HCT116 (cell line): ENCODE measurements at regions not wholly inside any gene's neighbourhood (a gene's known extent, or its start where the extent isn't known, plus 50 kb on each side); places are given as distances from the start of the nearest gene placed in this dataset.

Experiments
- ATAC-seq: fragments of 200-7000 bp; cut with Tn5 transposase; 2 replicates; pipeline ENCODE4 v1.9.1; 2020; ENCODE audit warnings: mild to moderate bottlenecking, moderate library complexity
- BruUV-seq: library from RNA; stranded (reverse); fragments of 400-500 nt; replicated peaks from 2 replicates; lab custom pipeline; 2021; lab: Mats Ljungman, UMichigan
- CTCF ChIA-PET: fragments of 300-600 bp; sonication (Branson Sonifier 250); formaldehyde crosslinking; loops from one replicate; lab custom pipeline; 2021; ENCODE audit warnings: antibody characterized with exemption; lab: Charles Lee
- POLR2A ChIA-PET: fragments of 300-600, 350-600 bp; sonication (Branson Sonifier 250); formaldehyde crosslinking; loops from one replicate; lab custom pipeline; 2021; ENCODE audit warnings: antibody characterized with exemption; lab: Charles Lee
- RAD21 ChIA-PET, 2 experiments: fragments of 300-600 bp; sonication (Branson Sonifier 250); formaldehyde crosslinking; loops; one replicate each; lab custom pipeline; 2023; ENCODE audit warnings: low total read pairs in 2 of 2; ENCODE audit not compliant: uncharacterized antibody in 2 of 2, unreplicated experiment in 2 of 2, low non-redundant PET in 1 of 2; lab: Charles Lee
- DNase-seq: peaks from one replicate; pipeline ENCODE4 v3.0.0-alpha.2; 2010; ENCODE audit warnings: low read depth, low spot score
- H2AFZ ChIP-seq: fragments of 200-600 bp; shearing (Covaris generic), sonication (generic); 2 replicates; pipeline ENCODE4 v1.6.1; 2017; ENCODE audit warnings: low read depth, mixed run types, mixed read lengths, antibody characterized with exemption, low read length; ENCODE audit not compliant: poor library complexity, severe bottlenecking
- H3K27ac ChIP-seq: 2 replicates; pipeline ENCODE4 v1.5.1; 2012; ENCODE audit warnings: low read depth, low read length
- H3K27me3 ChIP-seq: fragments of 200-600 bp; sonication (generic); 2 replicates; pipeline ENCODE4 v1.6.1; 2016; ENCODE audit warnings: mixed run types, low read length, mixed read lengths; ENCODE audit not compliant: insufficient read depth
- H3K36me3 ChIP-seq, 2 experiments: fragments of 200-500 bp in 1 of 2; fragments of 200-600 bp in 1 of 2; sonication (Bioruptor generic) in 1 of 2; sonication (generic) in 1 of 2; 2 replicates each; pipeline versions ENCODE4 v1.5.1 to v1.6.1; 2014 to 2016; ENCODE audit warnings: low read length in 2 of 2, inconsistent platforms in 1 of 2, mixed read lengths in 1 of 2, mixed run types in 1 of 2; ENCODE audit not compliant: insufficient read depth in 2 of 2, control insufficient read depth in 1 of 2
- H3K4me1 ChIP-seq, 2 experiments: fragments of 200-600 bp in 1 of 2; sonication (generic) in 1 of 2; 2 replicates each; pipeline versions ENCODE4 v1.5.1 to v1.6.1; 2012 to 2017; ENCODE audit warnings: low read length in 2 of 2, inconsistent platforms in 1 of 2, mild to moderate bottlenecking in 1 of 2, mixed read lengths in 1 of 2, mixed run types in 1 of 2, moderate library complexity in 1 of 2; ENCODE audit not compliant: insufficient read depth in 2 of 2, control insufficient read depth in 1 of 2
- H3K4me2 ChIP-seq: fragments of 200-600 bp; sonication (generic); 2 replicates; pipeline ENCODE4 v1.6.1; 2017; ENCODE audit warnings: mixed run types, low read length, mixed read lengths
- H3K4me3 ChIP-seq, 2 experiments: fragments of 200-600 bp in 1 of 2; sonication (generic) in 1 of 2; replicated peaks in 1 of 2; 2 replicates each; pipeline ENCODE4 v1.5.1; 2011 to 2016; ENCODE audit warnings: low read length in 2 of 2, control low read depth in 1 of 2, low read depth in 1 of 2, mild to moderate bottlenecking in 1 of 2, mixed read lengths in 1 of 2, mixed run types in 1 of 2
- H3K79me2 ChIP-seq: fragments of 200-600 bp; sonication (generic); 2 replicates; pipeline ENCODE4 v1.6.1; 2017; ENCODE audit warnings: mild to moderate bottlenecking, mixed run types, low read length, moderate library complexity, mixed read lengths; ENCODE audit not compliant: insufficient read depth
- H3K9ac ChIP-seq: fragments of 200-600 bp; sonication (generic); 2 replicates; pipeline ENCODE4 v1.6.1; 2016; ENCODE audit warnings: low read length, mixed read lengths
- H3K9me2 ChIP-seq: fragments of 200-600 bp; sonication (generic), shearing (Covaris generic); 2 replicates; pipeline ENCODE4 v1.6.1; 2017; ENCODE audit warnings: mixed run types, mild to moderate bottlenecking, moderate library complexity; ENCODE audit not compliant: insufficient read depth
- H3K9me3 ChIP-seq, 2 experiments: fragments of 200-500 bp in 1 of 2; fragments of 200-600 bp in 1 of 2; sonication (Bioruptor generic) in 1 of 2; sonication (generic) in 1 of 2; 2 replicates each; pipeline ENCODE4 v1.6.1; 2014 to 2017; ENCODE audit warnings: low read length in 2 of 2, mixed read lengths in 2 of 2, inconsistent platforms in 1 of 2, low read depth in 1 of 2, mild to moderate bottlenecking in 1 of 2, mixed run types in 1 of 2, moderate library complexity in 1 of 2; ENCODE audit not compliant: control insufficient read depth in 1 of 2, insufficient read depth in 1 of 2
- H4K20me1 ChIP-seq: fragments of 200-600 bp; sonication (generic), shearing (Covaris generic); 2 replicates; pipeline ENCODE4 v1.6.1; 2017; ENCODE audit warnings: mixed run types, mild to moderate bottlenecking, moderate library complexity; ENCODE audit not compliant: insufficient read depth
- POLR2A ChIP-seq: IDR thresholded peaks from 2 replicates; pipeline ENCODE4 v1.7.0; 2011; ENCODE audit warnings: borderline replicate concordance; ENCODE audit not compliant: insufficient read depth, insufficient read length; ENCODE audit errors: extremely low read depth
- SRF ChIP-seq: IDR thresholded peaks from 2 replicates; pipeline ENCODE4 v1.6.1; 2012; ENCODE audit warnings: low read depth
- intact Hi-C: fragments of 100-400 bp; cut with micrococcal nuclease; formaldehyde crosslinking; loops from 2 replicates; pipeline ENCODE4 v1.10.0; 2022
- TF ChIP-seq, protein P1 (sequence below): IDR thresholded peaks from 2 replicates; pipeline ENCODE4 v1.6.1; 2012; ENCODE audit warnings: low read depth

DNA sequence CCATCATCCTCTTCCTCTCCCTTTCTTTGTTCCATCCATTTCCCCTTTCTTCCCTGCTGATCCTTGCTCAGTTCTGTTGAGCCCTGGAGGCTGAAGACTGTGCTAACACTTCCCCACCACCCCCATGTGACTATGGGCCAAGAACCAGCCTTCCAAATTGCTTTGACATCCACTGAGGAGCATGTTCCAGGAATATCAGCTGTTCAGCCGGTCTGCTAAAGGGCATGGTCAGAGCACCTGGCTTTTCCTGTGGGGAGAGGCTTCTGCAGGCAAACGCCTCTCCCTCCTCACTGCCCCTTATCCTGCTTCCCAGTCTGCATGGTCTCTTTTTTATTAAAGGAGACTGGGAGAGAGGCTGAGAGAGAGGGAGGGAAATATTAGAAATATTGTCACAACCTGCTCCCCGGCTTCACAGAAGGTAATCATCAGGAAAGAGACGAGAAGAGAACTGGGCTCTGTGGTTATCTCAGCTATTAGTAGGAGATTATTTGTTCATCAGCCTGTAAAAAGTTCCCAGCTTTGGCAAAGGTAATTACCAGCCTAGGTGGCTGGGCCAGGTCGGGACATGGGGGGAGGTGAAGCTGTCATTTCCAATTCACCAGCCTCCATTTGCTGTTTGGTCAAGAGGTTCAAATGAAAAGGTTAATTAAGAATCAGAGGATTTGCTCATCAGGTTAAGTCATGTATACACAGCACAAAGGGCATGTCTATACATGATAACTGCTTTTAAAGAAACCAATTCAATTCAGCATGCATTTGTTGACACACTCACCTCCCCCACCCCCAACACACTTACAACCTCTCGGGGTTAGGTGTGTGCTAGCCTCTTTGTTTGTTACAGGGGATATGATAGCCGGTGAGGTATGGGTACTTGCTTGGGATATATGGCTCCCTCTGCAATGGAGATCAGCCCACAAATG lies 83.7 kb upstream of the CRHR1 start:
- intact Hi-C loops, result no loop called here
- Histone ChIP-seq H3K9me2 (no peaks in the 10 kb centered on the region), H3K27ac (no peak overlapping the region), H2AFZ (no peak overlapping the region), H3K79me2 (no peaks in the 10 kb centered on the region), H3K9ac (no peak overlapping the region), H4K20me1 (no peaks in the 10 kb centered on the region), H3K9me3 (no peaks in the 10 kb centered on the region), H3K4me1 (peaks cover 12 to 27% of the 10 kb centered on the region in 2 experiments), H3K4me3 (no peak overlapping the region), H3K36me3 (no peaks in the 10 kb centered on the region), H3K4me2 (no peak overlapping the region), H3K27me3 (peaks cover 52% of the 10 kb centered on the region)
- no TSS peak for BruUV-seq
- ATAC-seq, result no peak
- CTCF ChIA-PET, result no interaction called here
- no peak for DNase-seq
- POLR2A ChIA-PET, result no interaction called here
- no peak for TF ChIP-seq SRF
- RAD21 ChIA-PET, result no interaction called here

DNA sequence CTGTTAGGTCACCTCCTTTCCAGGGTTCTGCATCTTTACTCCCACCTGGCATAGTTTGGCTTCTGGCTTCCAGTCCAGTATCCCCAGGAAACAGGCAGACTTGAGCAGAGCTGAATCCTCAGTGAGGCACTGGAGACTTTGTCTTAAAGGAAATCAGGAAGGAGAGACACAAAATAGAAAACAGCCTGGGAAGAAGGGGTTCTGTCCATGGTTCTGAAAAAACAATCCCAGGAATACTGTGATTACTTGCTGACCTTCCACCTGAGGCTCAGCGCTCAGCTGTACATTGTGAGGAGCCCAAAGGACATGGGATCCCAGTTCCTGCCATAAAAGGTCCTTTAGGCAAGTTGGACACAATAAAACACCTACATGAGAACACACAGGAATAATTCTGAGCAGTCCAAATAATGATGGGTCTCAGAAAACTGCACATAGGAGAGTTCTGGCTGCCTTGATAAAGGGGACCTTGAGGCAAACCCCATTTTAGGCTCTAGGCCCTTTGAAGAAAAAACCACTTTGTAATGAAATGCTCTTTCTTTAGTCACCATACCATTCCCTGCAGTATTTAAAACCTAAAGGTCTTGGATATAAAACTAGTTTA lies 81.4 kb upstream of the CRHR1 start:
- Histone ChIP-seq H2AFZ (no peak overlapping the region), H4K20me1 (no peaks in the 10 kb centered on the region), H3K4me3 (no peak overlapping the region), H3K79me2 (no peaks in the 10 kb centered on the region), H3K9me2 (no peaks in the 10 kb centered on the region), H3K9ac (no peak overlapping the region), H3K27me3 (peaks cover 35% of the 10 kb centered on the region), H3K27ac (no peak overlapping the region), H3K4me1 (peaks cover 24 to 43% of the 10 kb centered on the region in 2 experiments), H3K36me3 (no peaks in the 10 kb centered on the region), H3K9me3 (no peaks in the 10 kb centered on the region)
- ChIA-PET POLR2A (no interaction called here), CTCF (no interaction called here), RAD21 (no interaction called here)
- DNase-seq, result no peak
- no TSS peak for BruUV-seq
- TF ChIP-seq, protein P1, sequence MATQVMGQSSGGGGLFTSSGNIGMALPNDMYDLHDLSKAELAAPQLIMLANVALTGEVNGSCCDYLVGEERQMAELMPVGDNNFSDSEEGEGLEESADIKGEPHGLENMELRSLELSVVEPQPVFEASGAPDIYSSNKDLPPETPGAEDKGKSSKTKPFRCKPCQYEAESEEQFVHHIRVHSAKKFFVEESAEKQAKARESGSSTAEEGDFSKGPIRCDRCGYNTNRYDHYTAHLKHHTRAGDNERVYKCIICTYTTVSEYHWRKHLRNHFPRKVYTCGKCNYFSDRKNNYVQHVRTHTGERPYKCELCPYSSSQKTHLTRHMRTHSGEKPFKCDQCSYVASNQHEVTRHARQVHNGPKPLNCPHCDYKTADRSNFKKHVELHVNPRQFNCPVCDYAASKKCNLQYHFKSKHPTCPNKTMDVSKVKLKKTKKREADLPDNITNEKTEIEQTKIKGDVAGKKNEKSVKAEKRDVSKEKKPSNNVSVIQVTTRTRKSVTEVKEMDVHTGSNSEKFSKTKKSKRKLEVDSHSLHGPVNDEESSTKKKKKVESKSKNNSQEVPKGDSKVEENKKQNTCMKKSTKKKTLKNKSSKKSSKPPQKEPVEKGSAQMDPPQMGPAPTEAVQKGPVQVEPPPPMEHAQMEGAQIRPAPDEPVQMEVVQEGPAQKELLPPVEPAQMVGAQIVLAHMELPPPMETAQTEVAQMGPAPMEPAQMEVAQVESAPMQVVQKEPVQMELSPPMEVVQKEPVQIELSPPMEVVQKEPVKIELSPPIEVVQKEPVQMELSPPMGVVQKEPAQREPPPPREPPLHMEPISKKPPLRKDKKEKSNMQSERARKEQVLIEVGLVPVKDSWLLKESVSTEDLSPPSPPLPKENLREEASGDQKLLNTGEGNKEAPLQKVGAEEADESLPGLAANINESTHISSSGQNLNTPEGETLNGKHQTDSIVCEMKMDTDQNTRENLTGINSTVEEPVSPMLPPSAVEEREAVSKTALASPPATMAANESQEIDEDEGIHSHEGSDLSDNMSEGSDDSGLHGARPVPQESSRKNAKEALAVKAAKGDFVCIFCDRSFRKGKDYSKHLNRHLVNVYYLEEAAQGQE, result peak; percentile 93
- no peak for TF ChIP-seq POLR2A
- TF ChIP-seq, all 23 proteins: peak for 1
- H3K4me2 ChIP-seq, result peak overlapping the region; percentile 75
- intact Hi-C loops, result no loop called here
- ATAC-seq, result no peak
